ENCODE measurements at regions not wholly inside any gene's neighbourhood (a gene's known extent, or its start where the extent isn't known, plus 50 kb on each side); places are given as distances from the start of the nearest gene placed in this dataset.

DNA sequence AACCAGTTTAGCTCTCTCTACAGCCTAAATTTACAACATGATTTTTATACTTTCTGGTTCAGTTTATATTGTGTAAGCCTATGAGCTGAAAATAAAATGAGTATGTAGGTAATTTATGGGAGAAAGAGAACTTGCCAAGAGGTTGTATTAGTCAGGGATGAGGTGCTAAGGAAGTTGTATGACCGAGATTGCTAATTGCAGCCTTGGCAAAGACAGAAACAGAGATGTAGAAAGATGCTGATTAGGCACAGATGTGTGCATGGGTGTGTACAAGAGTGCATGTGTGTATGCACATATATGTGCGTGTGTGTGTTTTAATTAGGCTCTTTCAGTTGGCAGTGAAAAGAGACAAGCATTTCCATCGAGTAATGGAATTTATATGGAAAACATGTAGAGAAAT lies 213.9 kb downstream of the FBXO15 start:
- intact Hi-C loops (cut with DNase I), result no loop called here
- ATAC-seq (no peak), DNase-seq (ENCODE audit: missing footprints) (no peak)

DNA sequence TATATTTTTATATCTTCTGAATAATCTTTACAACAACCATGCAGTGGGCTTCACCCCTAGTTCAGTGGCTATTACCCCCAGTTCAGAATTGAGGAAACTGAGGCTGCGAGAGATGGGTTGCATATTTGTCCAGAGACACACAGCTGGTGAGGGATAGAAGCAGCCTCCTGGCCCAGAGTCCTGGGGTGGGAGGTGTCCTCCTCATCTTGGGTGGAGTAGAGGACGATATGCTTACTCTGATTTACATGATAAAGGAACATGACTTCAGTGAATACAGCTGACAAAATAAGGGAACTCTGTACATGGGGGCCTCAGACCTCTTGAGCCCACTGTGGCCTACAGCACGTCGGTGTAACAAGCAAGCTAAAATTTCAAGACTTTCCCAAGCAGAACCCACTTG lies 214.7 kb downstream of the FBXO15 start:
- ATAC-seq, result no peak
- intact Hi-C loops (cut with DNase I), result no loop called here
- no peak for DNase-seq (ENCODE audit: missing footprints)

DNA sequence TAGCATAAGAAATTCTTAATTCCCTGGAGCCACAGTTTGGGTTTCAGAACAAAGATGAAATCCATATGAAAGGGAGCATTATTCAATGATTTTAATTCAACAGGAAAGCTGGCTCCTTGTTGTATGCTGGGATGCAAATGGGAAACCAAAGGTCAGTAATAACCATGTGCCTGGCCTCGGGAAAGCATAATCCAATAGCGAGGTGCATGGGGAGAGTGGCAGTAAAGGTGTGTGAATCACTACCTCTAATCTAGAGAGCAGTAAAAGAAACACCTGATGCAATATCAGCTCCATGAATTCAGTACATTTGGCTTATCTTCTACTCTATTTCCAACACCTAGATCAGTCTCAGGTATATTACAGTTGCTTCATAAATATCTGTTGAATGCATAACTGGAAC lies 220.1 kb downstream of the FBXO15 start:
- no peak for ATAC-seq
- no peak for DNase-seq (ENCODE audit: missing footprints)
- intact Hi-C loops (cut with DNase I), result no loop called here

DNA sequence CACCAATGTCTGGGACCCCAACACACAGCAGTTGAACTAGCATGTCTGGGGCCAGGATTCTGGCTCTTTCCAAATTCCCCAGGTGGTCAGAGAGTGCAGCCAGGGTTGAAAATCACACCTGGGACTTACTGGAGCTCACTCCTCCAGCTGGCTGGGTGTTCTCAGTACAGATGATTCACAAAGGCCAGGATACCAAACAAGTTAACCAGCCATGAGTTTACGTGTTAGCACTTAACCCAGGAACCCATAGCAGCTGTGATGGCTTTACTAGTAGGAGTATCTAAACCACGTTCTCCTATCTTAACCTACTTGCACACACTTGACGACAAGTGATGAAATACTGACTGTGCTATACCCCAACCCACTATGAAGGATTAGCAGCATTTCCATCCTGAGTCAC lies 222.8 kb downstream of the FBXO15 start:
- no peak for ATAC-seq
- DNase-seq (ENCODE audit: missing footprints), result no peak
- intact Hi-C loops (cut with DNase I), result no loop called here

DNA sequence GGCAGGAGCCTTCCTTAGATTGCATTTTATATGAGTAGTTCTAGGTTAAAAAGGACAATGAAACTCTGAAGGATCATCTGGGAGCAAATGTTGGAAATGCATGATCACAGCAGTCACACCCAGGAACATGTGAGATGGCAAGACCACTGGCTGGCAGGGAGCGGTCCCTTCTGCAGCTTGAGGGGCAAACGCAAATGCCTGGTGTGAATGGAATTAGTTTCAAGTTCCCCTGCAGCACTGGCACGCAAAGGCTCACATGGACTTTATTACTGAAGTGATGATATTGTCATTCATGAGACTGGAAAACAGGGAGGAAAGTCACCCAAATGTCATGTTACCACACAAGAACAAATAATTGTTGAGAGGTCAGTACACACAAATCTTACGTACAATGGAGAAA lies 223.3 kb downstream of the FBXO15 start:
- intact Hi-C loops (cut with DNase I), result no loop called here
- no peak for DNase-seq (ENCODE audit: missing footprints)
- ATAC-seq, result no peak

DNA sequence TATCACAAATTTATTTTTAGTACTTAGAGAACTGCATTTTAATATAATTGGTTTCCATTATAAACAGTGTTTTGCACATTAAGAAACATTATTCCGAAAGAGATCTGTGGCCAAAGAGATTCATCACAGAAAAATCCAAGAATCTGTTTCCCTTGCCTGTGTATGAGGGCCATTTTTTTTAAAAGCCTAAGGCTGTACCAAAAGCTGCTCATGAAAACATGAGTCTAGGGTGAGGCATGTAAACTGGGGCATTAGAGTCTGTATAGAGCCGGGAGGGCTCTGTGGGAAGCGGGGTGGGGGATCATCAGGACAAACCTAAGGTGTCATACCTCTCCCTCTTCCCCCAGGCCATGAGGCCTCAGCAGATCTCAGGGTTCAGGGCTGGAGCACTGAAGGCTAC lies 223.8 kb downstream of the FBXO15 start:
- intact Hi-C loops (cut with DNase I), result no loop called here

DNA sequence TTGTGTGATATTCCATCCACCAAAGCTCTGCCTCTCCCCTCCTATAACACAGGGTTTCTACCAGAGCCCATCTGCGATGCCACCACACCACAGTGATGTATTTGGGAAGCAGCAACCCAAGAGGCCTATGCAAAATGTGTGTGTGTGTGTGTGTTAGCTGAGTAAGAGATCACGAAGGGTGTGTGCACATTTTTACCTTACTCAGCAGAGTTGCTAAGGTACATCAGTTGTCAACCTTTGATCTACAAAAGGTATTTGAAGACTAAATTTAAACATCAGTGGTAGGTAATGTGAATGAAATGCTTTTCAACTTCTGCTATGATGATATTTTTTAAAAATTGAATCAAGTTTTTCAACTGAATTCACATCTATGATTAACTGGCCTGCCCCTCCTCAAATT lies 227.6 kb downstream of the FBXO15 start:
- ATAC-seq (no peak), DNase-seq (ENCODE audit: missing footprints) (no peak)
- intact Hi-C loops (cut with DNase I), result no loop called here

More for the DNA sequence above, 223.8 kb downstream of the FBXO15 start:
- ATAC-seq (no peak), DNase-seq (ENCODE audit: missing footprints) (no peak)

DNA sequence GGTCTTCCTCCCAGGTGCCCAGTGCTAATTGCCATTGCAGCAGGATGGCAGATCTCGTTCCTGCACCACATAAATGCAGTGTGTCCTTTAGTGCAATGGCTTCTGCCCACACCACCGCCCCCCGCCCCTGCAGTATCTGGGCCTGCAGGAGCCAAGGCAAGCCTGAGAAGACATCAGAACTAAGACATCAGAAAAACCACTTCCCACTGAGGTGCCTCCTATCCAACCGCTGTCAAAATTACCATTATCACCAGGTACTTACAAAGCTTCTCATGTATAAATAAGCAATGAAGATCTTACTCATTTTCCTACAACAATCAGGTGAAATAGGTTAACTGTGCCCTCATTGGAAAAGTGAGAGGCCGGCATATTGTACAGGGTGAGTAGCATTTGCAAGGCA lies 228.8 kb downstream of the FBXO15 start:
- ATAC-seq, result no peak
- intact Hi-C loops (cut with DNase I), result no loop called here
- no peak for DNase-seq (ENCODE audit: missing footprints)

DNA sequence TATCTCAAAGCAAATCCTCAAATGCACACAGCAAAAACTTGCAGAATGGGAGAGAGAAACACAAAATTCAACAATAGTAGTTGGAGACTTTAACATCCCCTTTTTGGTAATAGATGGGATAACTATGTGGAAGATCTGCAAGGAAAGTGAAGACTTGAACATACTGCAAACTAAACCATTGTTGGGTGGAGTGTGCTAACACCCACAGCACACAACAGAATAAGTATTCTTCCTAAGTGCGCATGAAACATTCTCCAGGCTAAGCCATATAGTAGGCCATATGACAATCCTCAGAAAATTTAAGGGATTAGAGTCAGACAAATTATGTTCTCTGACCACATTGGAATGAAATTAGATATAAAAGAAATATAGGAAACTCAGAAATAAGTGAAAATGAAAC lies 230.6 kb downstream of the FBXO15 start:
- DNase-seq (ENCODE audit: missing footprints) (no peak), ATAC-seq (no peak)
- intact Hi-C loops (cut with DNase I), result no loop called here

DNA sequence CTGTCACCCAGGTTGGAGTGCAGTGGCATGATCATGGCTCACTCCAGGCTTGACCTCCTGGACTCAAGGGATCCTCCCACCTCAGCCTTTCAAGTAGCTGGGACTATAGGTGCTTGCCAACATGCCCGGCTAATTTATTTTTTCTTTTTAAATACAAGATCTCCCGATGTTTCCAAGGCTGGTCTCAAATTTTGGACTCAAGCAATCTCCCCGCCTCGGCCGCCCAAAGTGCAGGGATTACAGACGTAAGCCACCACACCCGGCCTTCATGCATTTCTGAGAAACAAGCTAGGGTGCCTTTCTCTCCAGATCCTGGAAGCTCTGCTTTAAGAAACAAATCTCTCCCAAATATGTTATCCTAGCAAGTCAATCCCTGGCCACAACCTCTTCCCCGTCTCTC lies 234.1 kb downstream of the FBXO15 start:
- DNase-seq (ENCODE audit: missing footprints), result no peak
- intact Hi-C loops (cut with DNase I), result no loop called here
- ATAC-seq, result no peak

DNA sequence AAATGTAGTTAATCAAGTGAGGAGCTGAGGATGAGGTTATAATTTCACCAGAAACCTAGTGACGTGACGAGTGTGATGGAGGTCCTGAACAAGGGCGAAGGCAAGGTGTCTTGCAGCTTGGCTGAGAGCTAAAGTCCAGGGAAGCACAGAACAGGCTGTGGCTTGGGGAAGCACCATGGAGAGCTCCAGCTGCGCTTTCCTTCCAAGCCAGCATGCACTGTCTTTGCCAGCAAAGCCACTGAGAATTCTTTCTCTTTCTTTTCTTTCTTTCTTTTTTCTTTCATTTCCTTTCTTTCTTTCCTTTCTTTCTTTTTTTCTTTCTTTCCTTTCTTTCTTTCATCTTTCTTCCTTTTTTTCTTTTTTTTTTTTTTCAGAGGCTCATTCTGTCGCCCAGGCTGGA lies 239.3 kb downstream of the FBXO15 start:
- no peak for DNase-seq (ENCODE audit: missing footprints)
- ATAC-seq, result no peak
- intact Hi-C loops (cut with DNase I), result no loop called here

DNA sequence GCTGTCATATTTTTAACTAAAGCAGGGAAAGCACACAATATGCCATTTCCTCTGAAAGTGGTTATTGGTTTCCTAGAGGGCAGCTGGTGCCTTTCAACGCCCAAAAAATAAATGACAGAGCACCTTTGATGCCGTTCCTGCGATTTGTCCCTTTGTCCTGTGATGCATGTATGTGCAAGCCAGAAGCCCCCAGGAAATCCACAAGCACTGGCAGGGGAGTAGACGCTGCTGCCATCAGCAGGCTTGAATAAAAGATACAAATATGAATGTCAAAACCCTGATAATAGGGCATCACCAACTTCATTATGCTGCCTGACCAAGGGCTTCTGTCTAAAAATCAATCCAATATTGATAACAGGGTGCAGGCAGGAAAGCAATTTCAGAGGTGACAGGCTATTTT lies 246.1 kb downstream of the FBXO15 start:
- intact Hi-C loops (cut with DNase I), result no loop called here
- ATAC-seq (no peak), DNase-seq (ENCODE audit: missing footprints) (no peak)

DNA sequence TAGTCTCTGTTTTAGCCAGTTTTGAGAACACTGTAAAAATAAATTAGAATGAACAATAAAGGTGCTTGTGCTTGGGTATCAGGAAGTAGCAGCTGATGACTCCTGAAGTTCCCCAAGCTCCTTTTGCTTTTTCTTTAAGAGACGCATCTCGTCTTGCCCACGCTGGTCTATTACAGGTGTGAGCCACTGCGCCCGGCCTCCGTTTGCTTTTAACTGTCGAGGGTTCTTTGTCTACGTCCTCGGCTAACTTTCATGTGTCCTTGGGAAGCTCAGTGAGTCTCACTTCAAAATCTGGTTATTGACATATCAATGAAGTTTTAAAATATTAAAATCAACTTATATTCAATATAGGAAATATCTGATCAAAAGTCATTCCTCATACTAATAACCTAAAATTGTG lies 246.5 kb downstream of the FBXO15 start:
- DNase-seq (ENCODE audit: missing footprints), result no peak
- no peak for ATAC-seq
- intact Hi-C loops (cut with DNase I), result no loop called here

DNA sequence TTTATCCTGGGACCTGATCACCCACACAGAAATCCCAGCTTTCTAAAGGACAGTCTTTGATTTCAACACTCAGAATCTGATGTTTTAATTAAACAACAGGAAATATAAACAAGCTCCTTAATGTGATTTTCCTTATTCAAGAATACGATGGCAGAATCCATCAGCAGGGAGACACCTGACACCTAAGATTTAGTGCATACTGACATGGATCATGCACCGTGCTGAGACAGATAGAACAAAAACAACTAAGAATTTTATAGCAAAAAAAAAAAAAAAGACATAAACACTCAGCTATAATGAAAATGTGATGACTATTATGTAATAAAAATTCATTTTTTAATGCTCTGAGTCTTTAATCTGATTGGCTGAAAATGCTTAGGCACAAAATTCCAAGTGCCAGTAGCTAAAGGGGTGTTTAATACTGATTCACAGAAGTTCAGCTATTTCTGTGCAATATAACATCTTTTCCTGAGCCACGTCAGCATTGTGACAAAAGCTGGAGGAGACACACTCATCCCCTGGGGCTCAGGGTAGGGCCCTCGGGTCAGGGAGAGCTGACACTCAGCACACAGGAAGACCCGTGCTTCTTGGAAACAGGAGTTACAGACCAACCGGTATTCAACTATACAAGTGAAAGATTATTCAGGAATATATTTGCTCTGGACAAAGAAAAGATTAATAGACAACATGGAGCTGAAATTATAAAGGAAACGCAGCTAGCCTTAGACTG lies 247.4 kb downstream of the FBXO15 start:
- ATAC-seq, result no peak
- intact Hi-C loops (cut with DNase I), result no loop called here
- DNase-seq (ENCODE audit: missing footprints), result no peak

DNA sequence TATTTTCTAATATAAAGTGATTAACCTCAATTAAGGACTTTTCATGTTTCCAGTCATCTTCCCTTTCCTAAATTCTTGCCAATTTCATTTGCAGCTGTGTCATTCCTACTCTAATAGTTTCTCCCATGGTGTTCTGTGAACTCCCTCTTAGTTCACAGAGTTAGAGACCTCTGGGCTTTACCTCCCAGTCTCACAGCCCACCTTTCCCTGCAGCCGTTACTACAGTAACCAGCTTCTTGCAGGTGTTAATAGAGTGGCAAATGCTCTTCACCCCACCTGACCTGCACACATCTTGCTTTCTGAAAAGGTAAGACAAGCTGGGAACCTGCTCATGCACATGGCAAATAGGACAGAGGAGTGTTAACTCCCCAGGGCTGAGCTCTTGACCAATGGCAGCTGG lies 250.1 kb downstream of the FBXO15 start:
- no peak for ATAC-seq
- intact Hi-C loops (cut with DNase I), result no loop called here

DNA sequence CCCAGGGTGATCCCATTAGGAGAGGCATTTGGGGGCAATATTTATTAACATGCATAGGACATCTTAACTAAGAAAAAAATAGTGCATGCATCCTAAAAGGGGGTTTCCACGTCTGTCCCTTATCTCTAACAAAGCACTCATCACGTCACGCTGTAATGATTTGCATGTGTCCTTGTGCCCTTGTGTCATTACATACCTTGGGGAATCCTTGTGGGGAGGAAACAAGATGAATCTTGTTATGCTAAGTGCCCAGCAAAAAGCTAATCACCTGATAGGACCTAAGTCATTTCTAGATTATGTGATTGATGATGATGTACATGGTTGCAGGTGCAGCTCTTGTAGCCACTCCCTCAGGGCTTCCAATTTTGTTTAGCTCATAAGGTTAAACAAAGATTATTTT lies 250.9 kb downstream of the FBXO15 start:
- ATAC-seq (no peak), DNase-seq (ENCODE audit: missing footprints) (no peak)
- intact Hi-C loops (cut with DNase I), result no loop called here

More for the DNA sequence above, 250.1 kb downstream of the FBXO15 start:
- no peak for DNase-seq (ENCODE audit: missing footprints)

DNA sequence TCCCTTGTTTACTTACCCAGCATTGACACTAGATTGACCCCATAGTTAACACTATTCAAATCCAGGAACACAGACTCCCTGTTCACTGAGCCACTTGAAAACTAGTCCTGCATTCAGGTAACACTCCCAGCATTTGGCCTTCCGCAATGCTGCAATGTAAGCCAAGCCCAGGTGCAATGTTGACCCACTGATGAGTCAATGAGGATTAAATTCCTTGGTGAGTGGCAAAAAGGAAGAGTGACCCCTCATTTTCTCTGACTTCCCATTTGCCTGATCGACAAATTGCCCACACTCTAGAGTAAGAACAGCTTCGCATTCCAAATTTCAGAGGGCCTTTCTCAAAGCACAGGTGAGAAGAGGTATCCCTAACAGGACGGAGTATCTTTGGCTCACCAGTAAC lies 251.9 kb downstream of the FBXO15 start:
- intact Hi-C loops (cut with DNase I), result no loop called here
- no peak for ATAC-seq
- DNase-seq (ENCODE audit: missing footprints), result no peak

DNA sequence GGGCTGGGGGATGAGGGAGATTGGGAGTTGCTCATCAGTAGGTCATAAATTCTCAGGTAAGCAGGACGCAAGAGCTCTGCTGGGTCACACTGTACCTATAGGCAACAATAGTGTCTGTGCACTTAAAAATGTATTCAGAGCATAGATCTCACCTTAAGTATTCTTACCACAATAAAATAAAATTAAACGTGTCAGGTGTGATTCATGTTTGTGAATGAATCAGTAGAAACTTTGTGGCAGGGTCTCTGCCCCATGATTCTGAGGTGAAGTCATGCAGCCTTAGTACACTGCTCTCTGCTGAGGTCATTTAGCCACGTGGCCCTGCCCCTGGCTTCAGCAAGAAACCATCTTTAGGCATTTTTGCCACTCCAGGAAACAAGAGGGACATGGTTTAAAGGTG lies 253.8 kb downstream of the FBXO15 start:
- intact Hi-C loops (cut with DNase I), result no loop called here
- no peak for DNase-seq (ENCODE audit: missing footprints)
- ATAC-seq, result no peak

DNA sequence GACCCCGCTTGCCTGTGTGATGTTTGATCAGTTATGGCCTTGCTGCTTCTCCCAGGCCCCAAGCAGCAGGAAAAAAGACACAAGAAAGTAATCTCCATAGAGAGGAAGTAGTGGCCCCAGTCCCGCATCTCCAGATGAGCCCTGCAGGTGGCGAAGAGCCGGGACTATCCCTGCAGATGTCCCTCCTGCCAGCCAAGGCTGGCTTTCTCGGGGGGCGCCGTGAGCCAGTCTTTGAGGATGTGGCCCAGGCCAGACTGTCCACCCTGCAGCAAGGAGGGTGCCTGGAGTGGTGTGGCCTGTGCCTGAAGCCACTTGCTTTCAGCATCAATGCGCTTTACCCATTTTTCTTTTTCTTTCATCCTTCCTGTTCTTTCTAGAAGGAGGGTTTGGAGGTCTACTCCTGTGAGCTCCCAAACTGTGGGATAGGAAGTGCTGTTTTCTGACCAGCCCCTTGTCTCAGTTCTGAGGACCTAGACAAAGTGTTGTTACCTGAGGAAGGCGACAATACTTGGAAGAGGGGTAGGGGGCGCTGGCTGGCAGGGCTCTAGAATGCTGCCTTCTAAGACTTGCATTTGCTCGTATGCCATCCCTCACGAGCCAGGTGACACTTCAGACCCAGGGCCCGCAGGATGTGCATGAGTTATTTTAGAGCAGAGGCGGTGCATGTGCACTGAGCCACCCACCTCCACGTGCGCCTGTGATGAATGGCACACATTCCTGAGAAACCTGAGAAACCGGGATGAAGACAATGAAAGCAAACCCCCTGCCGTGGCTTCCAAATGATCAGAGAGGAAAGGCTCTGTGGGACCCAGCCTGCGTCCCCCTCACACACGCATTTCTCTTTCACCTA lies 255.8 kb downstream of the FBXO15 start:
- no peak for DNase-seq (ENCODE audit: missing footprints)
- intact Hi-C loops (cut with DNase I), result no loop called here
- ATAC-seq, result no peak

DNA sequence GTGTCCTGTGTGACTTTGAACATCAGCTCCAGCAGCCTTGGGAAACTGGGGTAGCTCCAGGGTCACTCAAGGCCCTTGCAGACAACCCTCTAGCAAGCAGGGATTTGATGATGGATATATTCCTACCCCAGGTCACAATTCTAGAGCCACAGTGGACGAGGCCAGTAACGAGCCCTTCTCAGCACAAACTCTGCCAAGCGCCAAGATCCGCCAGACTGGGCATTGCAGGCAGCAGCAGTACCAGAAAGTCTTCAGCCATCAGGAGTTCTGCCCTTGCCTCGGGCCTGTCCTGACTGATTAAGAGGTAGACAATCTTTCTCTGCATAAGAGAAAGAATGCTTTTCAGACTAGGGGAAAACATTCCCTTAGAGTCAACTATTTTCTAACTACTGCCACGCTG lies 259.1 kb downstream of the FBXO15 start:
- intact Hi-C loops (cut with DNase I), result no loop called here
- DNase-seq (ENCODE audit: missing footprints), result no peak
- ATAC-seq, result no peak

DNA sequence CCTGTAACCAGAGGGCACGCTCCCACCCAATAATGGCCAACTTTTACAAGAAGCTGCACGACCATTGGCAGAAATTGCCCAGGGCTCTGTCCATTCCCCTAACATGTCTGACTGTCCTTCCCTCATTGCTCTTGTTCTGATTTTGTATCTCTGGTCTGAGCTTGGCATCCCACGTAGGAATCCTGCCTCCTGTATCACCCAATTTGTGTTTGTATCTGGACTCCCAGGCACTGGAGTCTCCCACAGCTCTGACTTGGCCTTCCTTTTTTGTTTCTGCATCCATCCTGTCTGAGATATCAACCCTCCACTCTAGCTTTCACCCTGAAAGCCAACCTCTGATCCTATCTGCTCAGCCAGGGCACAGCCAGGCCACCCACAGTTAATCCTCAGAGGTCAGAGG lies 259.8 kb downstream of the FBXO15 start:
- no peak for ATAC-seq

More for the DNA sequence above, 259.8 kb downstream of the FBXO15 start:
- no peak for DNase-seq (ENCODE audit: missing footprints)
- intact Hi-C loops (cut with DNase I), result no loop called here

Measured in Right ventricle myocardium inferior (tissue), 1 donor.